Breast epithelium (tissue), 4 donors: ENCODE measurements at regions not wholly inside any gene's neighbourhood (a gene's known extent, or its start where the extent isn't known, plus 50 kb on each side); places are given as distances from the start of the nearest gene placed in this dataset.
"Not testable (repeated sequence)": the region's sequence is repeated elsewhere in the genome, so short reads cannot be mapped to it uniquely, and the experiment has no call there.

Experiments used
- DNase-seq, 2 donors: peaks; one replicate each; pipeline ENCODE4 v3.0.0-alpha.2; 2019; ENCODE audit warnings: low spot score in 2 of 2
- H3K27ac ChIP-seq, 2 donors: fragments of 200-600 bp; sonication (generic) in 1 of 2; one replicate each; pipeline ENCODE4 v1.5.1; 2016 to 2019; ENCODE audit warnings: mild to moderate bottlenecking in 1 of 2
- H3K27me3 ChIP-seq, 2 donors: fragments of 200-600 bp; sonication (generic) in 1 of 2; one replicate each; pipeline versions ENCODE4 v1.5.1 to v1.6.0; 2017 to 2019; ENCODE audit warnings: control low read depth in 1 of 2, mild to moderate bottlenecking in 1 of 2
- H3K36me3 ChIP-seq: fragments of 200-600 bp; one replicate; pipeline ENCODE4 v1.5.1; 2019
- H3K4me1 ChIP-seq, 2 donors: fragments of 200-600 bp; sonication (generic); one replicate each; pipeline ENCODE4 v1.5.1; 2016 to 2019; ENCODE audit warnings: control low read depth in 1 of 2
- H3K4me3 ChIP-seq, 3 donors: fragments of 200-600 bp; sonication (generic); 1 replicate in 2 of 3; 2 replicates in 1 of 3; pipeline ENCODE4 v1.5.1; 2016 to 2019; ENCODE audit warnings: mild to moderate bottlenecking in 3 of 3, moderate library complexity in 2 of 3
- H3K9me3 ChIP-seq, 2 donors: fragments of 200-600 bp; sonication (generic) in 1 of 2; one replicate each; pipeline ENCODE4 v1.5.1; 2016 to 2019; ENCODE audit warnings: control low read depth in 1 of 2
- POLR2A ChIP-seq: fragments of 450-650 bp; IDR thresholded peaks from one replicate; pipeline ENCODE4 v1.6.1; 2016; ENCODE audit warnings: antibody characterized with exemption, mild to moderate bottlenecking, moderate library complexity
- POLR2AphosphoS5 ChIP-seq, 3 donors: sonication (generic); formaldehyde crosslinking; IDR thresholded peaks; one replicate each; pipeline ENCODE4 v1.6.1; 2017; ENCODE audit warnings: antibody characterized with exemption in 3 of 3
- intact Hi-C: fragments of 100-400 bp; cut with DNase I; formaldehyde crosslinking; loops from one replicate; pipeline ENCODE4 v1.15.1; 2023; ENCODE audit warnings: low total_unique reads
- TF ChIP-seq, protein P1 (sequence below), 3 donors: fragments of 450-650 bp; IDR thresholded peaks; one replicate each; pipeline ENCODE4 v1.5.1; 2016 to 2017; ENCODE audit warnings: antibody characterized with exemption in 3 of 3, mild to moderate bottlenecking in 3 of 3, moderate library complexity in 3 of 3

DNA sequence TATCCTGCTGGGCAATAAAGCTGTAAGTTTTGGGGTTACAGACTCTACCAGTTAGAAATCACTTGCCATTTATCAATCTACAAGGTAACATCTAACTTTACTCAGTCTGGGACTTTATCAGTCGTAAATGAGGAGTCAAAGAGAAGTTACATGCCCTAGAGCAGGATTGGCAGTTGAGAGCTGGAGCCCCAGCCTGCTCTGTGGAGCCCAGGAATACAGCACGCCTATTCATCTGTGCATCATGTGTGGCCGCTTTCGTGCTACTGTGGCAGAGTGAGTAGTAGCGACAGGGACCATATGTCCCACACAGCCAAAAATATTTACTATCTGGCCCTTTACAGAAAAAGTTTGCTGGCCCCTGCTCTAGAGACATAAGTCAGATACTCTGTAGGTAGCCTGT, 152.5 kb upstream of the NTRK2 start:
- Histone ChIP-seq H3K4me3 (no peak overlapping the region), H3K9me3 (peaks cover 0 to 7% of the 10 kb centered on the region in 2 donors), H3K27me3 (no peaks in the 10 kb centered on the region), H3K36me3 (no peaks in the 10 kb centered on the region), H3K4me1 (no peaks in the 10 kb centered on the region), H3K27ac (no peak overlapping the region)
- DNase-seq, result no peak
- intact Hi-C loops, result no loop called here
- no peak for TF ChIP-seq POLR2A
- TF ChIP-seq, protein P1, sequence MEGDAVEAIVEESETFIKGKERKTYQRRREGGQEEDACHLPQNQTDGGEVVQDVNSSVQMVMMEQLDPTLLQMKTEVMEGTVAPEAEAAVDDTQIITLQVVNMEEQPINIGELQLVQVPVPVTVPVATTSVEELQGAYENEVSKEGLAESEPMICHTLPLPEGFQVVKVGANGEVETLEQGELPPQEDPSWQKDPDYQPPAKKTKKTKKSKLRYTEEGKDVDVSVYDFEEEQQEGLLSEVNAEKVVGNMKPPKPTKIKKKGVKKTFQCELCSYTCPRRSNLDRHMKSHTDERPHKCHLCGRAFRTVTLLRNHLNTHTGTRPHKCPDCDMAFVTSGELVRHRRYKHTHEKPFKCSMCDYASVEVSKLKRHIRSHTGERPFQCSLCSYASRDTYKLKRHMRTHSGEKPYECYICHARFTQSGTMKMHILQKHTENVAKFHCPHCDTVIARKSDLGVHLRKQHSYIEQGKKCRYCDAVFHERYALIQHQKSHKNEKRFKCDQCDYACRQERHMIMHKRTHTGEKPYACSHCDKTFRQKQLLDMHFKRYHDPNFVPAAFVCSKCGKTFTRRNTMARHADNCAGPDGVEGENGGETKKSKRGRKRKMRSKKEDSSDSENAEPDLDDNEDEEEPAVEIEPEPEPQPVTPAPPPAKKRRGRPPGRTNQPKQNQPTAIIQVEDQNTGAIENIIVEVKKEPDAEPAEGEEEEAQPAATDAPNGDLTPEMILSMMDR (IDR thresholded peaks at IDR 0.05), result no peak
- TF ChIP-seq POLR2AphosphoS5 (IDR thresholded peaks at IDR 0.05), result no peak

DNA sequence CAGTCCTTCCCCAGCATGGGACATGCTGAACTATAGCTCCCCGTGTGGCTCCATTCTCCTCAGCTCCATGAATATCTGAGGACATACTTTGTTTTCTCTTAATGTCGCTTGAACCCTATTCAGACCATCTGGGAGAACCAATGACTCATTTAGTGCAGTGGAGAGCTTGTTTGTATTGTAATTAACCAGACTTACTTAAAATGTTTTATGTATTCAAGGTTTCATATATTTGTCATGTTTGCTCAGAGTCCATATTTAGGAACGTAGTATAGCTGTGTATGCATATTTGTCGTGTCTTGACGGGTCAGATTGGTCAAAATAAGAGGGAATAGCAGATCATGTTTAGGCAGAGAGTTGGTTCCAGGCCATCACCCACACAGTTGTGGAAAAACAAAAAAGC, 150.1 kb upstream of the NTRK2 start:
- DNase-seq, result no peak
- intact Hi-C loops, result no loop called here
- no peak for TF ChIP-seq POLR2AphosphoS5 (IDR thresholded peaks at IDR 0.05)
- TF ChIP-seq POLR2A, result no peak
- TF ChIP-seq, protein P1 (IDR thresholded peaks at IDR 0.05), result no peak
- H3K27ac ChIP-seq, result no peak overlapping the region
- H3K27me3 ChIP-seq, result no peaks in the 10 kb centered on the region
- no peaks in the 10 kb centered on the region for H3K4me1 ChIP-seq
- no peak overlapping the region for H3K4me3 ChIP-seq
- H3K9me3 ChIP-seq, result peaks cover 0 to 7% of the 10 kb centered on the region in 2 donors
- no peaks in the 10 kb centered on the region for H3K36me3 ChIP-seq

DNA sequence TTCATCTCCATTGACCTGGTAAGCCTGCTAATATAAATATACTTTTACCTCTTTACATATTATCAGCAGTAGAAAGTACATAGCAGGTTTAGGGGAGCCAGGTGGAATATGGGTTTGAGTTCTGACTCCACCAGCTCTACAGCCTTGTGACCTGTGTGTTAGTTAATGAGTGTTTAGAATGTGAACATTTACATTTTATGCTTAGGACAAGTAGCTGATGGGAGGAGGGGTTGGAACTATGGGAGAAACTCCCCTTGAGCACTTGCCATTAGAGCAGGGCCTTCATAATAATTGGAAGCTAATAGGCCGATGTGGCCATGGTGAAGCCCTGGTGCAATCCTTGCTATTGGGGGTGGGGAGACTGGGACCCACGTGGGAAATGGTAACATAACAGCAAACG, 148.3 kb upstream of the NTRK2 start:
- Histone ChIP-seq H3K36me3 (no peaks in the 10 kb centered on the region), H3K4me3 (no peak overlapping the region), H3K9me3 (peaks cover 0 to 10% of the 10 kb centered on the region in 2 donors), H3K27me3 (no peaks in the 10 kb centered on the region), H3K27ac (no peak overlapping the region), H3K4me1 (no peaks in the 10 kb centered on the region)
- no peak for DNase-seq
- no peak for TF ChIP-seq POLR2AphosphoS5 (IDR thresholded peaks at IDR 0.05)
- TF ChIP-seq POLR2A, result no peak
- TF ChIP-seq, protein P1 (IDR thresholded peaks at IDR 0.05), result no peak
- intact Hi-C loops, result no loop called here

- H3K4me3 ChIP-seq, intact Hi-C loops, H3K27me3 ChIP-seq, H3K4me1 ChIP-seq, H3K36me3 ChIP-seq, DNase-seq, H3K27ac ChIP-seq: not testable (repeated sequence)
- peaks cover 0 to 21% of the 10 kb centered on the region in 2 donors for H3K9me3 ChIP-seq
Measured at GRCh38 chr9:84526211-84526610, 143.3 kb upstream of the NTRK2 start.

DNA sequence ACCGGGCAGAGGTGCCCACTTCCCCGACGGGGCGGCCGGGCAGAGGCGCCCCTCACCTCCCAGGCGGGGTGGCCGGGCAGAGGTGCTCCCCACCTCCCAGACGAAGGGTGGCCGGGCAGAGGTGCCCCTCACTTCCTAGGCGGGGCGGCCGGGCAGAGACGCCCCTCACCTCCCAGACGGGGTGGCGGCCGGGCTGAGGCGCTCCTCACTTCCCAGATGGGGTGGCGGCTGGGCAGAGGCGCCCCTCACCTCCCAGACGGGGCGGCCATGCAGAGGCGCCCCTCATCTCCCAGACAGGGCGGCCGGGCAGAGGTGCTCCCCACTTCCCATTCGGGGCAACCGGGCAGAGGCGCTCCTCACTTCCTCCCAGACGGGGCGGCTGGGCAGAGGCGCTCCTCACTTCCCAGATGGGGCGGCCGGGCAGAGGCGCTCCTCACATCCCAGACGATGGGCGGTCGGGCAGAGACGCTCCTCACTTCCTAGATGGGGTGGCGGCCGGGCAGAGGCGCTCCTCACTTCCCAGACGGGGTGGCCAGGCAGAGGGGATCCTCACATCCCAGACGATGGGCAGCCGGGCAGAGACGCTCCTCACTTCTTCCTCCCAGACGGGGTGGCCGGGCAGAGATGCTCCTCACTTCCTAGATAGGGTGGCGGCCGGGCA, 142.3 kb upstream of the NTRK2 start:
- H3K27me3 ChIP-seq, H3K4me3 ChIP-seq, H3K27ac ChIP-seq, DNase-seq, H3K4me1 ChIP-seq, H3K36me3 ChIP-seq, intact Hi-C loops: not testable (repeated sequence)
- H3K9me3 ChIP-seq, result peaks cover 0 to 21% of the 10 kb centered on the region in 2 donors

DNA sequence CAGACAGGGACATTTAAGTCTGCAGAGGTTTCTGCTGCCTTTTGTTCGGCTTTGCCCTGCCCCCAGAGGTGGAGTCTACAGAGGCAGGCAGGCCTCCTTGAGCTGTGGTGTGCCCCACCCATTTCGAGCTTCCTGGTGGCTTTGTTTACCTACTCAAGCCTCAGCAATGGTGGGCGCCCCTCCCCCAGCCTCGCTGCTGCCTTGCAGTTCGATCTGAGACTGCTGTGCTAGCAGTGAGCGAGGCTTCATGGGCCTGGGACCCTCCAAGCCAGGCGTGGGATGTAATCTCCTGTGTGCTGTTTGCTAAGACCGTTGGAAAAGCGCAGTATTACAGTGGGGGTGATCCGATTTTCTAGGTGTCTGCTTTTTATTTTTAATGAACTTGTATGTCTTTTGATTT, 133.6 kb upstream of the NTRK2 start:
- H3K4me3 ChIP-seq, H3K27me3 ChIP-seq, intact Hi-C loops, DNase-seq, H3K4me1 ChIP-seq, H3K27ac ChIP-seq, H3K36me3 ChIP-seq: not testable (repeated sequence)
- H3K9me3 ChIP-seq, result peaks cover 12 to 18% of the 10 kb centered on the region in 2 donors

DNA sequence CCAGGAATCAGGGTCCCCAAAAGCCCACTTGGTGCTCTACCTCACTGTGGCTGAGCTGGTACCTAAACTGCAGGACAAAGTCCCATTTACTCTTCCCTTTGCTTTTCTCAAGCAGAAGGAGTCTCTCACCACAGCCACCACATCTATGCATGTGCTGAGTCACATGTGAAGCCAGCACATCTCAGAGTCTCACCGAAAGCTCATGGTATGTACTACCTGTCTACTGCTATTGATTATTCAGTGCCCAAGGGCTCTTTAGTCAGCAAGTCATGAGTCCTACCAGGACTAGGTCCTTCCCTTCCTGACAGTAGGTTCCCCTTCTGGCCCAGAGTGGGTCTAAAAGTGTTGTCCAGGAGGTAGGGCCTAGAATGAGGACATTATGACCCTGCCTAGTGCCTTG, 130.7 kb upstream of the NTRK2 start:
- Histone ChIP-seq H3K27ac (no peak overlapping the region), H3K36me3 (no peaks in the 10 kb centered on the region), H3K27me3 (no peaks in the 10 kb centered on the region), H3K4me3 (no peak overlapping the region), H3K4me1 (no peaks in the 10 kb centered on the region), H3K9me3 (peaks cover 12 to 18% of the 10 kb centered on the region in 2 donors)
- no peak for DNase-seq
- TF ChIP-seq, protein P1 (IDR thresholded peaks at IDR 0.05), result no peak
- TF ChIP-seq POLR2A, result no peak
- TF ChIP-seq POLR2AphosphoS5 (IDR thresholded peaks at IDR 0.05), result no peak
- intact Hi-C loops, result loop anchor here (1.0 kb wide), 1 partner anchor 32 kb away; no protein-coding TSS in a partner anchor
